Naive thymus-derived CD4-positive, alpha-beta T cell (primary cell): ENCODE measurements at regions not wholly inside any gene's neighbourhood (a gene's known extent, or its start where the extent isn't known, plus 50 kb on each side); places are given as distances from the start of the nearest gene placed in this dataset.

Source experiments
- ATAC-seq: fragments of 150-1000 bp; cut with Tn5 transposase; 2 replicates; pipeline ENCODE4 v1.10.0; 2021; ENCODE audit warnings: mild to moderate bottlenecking, moderate library complexity
- CTCF ChIA-PET: fragments of 350-600 bp; sonication (Branson Sonifier 250); formaldehyde crosslinking; loops from one replicate; lab custom pipeline; 2021; ENCODE audit warnings: antibody characterized with exemption; lab: Charles Lee
- POLR2A ChIA-PET: fragments of 350-600 bp; sonication (Branson Sonifier 250); formaldehyde crosslinking; loops from one replicate; lab custom pipeline; 2021; ENCODE audit warnings: antibody characterized with exemption, inconsistent platforms; lab: Charles Lee
- DNase-seq, 9 donors: peaks; one replicate each; pipeline versions ENCODE4 v3.0.0 to v3.0.0-alpha.2; 2020 to 2022; ENCODE audit warnings: mixed read lengths in 1 of 9
- H3K27ac ChIP-seq: one replicate; pipeline ENCODE4 v1.7.0; 2013; ENCODE audit warnings: mild to moderate bottlenecking, low read depth, low read length, moderate library complexity
- H3K27me3 ChIP-seq, 2 donors: one replicate each; pipeline ENCODE4 v1.7.0; 2013; ENCODE audit warnings: low read length in 2 of 2, mild to moderate bottlenecking in 2 of 2, moderate library complexity in 2 of 2; ENCODE audit not compliant: control insufficient read depth in 2 of 2, insufficient read depth in 2 of 2
- H3K36me3 ChIP-seq, 3 experiments: 1 replicate in 2 of 3; 2 replicates in 1 of 3; pipeline ENCODE4 v1.7.0; 2013; ENCODE audit warnings: low read length in 3 of 3, mild to moderate bottlenecking in 3 of 3, moderate library complexity in 1 of 3; ENCODE audit not compliant: insufficient read depth in 3 of 3, control insufficient read depth in 2 of 3
- H3K4me1 ChIP-seq, 2 donors: one replicate each; pipeline ENCODE4 v1.7.0; 2013; ENCODE audit warnings: low read length in 2 of 2, mild to moderate bottlenecking in 2 of 2, moderate library complexity in 1 of 2; ENCODE audit not compliant: control insufficient read depth in 2 of 2, insufficient read depth in 2 of 2
- H3K4me3 ChIP-seq: 2 replicates; pipeline ENCODE4 v1.7.0; 2013; ENCODE audit warnings: mild to moderate bottlenecking, low read length
- H3K9me3 ChIP-seq, 3 experiments: 1 replicate in 2 of 3; 2 replicates in 1 of 3; pipeline ENCODE4 v1.7.0; 2013; ENCODE audit warnings: low read length in 3 of 3; ENCODE audit not compliant: control insufficient read depth in 2 of 3
- H3K27ac Mint-ChIP-seq, 9 donors: one replicate each; pipeline ENCODE4 v1.8.0; 2020 to 2022; ENCODE audit warnings: mixed read lengths in 9 of 9, mild to moderate bottlenecking in 8 of 9, moderate library complexity in 5 of 9, inconsistent platforms in 2 of 9
- H3K27me3 Mint-ChIP-seq, 5 donors: one replicate each; pipeline ENCODE4 v1.8.0; 2021 to 2022; ENCODE audit warnings: mixed read lengths in 5 of 5, mild to moderate bottlenecking in 1 of 5
- H3K36me3 Mint-ChIP-seq, 5 donors: one replicate each; pipeline ENCODE4 v1.8.0; 2020 to 2022; ENCODE audit warnings: mixed read lengths in 5 of 5, mild to moderate bottlenecking in 3 of 5, inconsistent platforms in 1 of 5
- H3K4me1 Mint-ChIP-seq, 7 donors: one replicate each; pipeline ENCODE4 v1.8.0; 2020 to 2022; ENCODE audit warnings: mixed read lengths in 7 of 7, mild to moderate bottlenecking in 3 of 7, inconsistent platforms in 1 of 7
- H3K4me3 Mint-ChIP-seq, 10 donors: one replicate each; pipeline ENCODE4 v1.8.0; 2020 to 2022; ENCODE audit warnings: mild to moderate bottlenecking in 10 of 10, mixed read lengths in 10 of 10, moderate library complexity in 6 of 10, inconsistent platforms in 2 of 10
- H3K9me3 Mint-ChIP-seq, 11 donors: one replicate each; pipeline ENCODE4 v1.8.0; 2020 to 2022; ENCODE audit warnings: mixed read lengths in 11 of 11, mild to moderate bottlenecking in 4 of 11, inconsistent platforms in 1 of 11, moderate library complexity in 1 of 11
- intact Hi-C, 2 donors: fragments of 100-400 bp; cut with micrococcal nuclease; formaldehyde crosslinking; loops; one replicate each; pipeline ENCODE4 v1.15.1; 2023

DNA sequence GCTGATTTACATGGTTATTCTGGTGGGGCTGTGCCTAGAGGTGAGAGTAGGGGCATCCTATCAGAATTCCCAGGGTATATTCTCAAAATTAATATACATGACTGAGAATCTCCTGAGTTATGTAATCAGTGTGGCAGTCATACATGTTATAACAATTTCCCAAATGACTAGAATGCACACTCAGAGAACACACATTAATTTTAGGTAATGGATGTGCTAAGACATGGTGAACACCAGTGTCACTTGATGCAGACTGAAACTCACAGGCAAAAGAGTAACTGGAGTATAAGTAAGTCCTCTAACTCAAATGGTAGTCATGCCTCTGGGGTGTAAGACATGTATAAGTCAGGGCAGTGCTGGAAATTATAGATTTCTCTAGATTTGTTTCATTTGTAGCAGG, 1198.4 kb upstream of the CITED2 start:
- peaks cover 0 to 21% (median 0%) of the 10 kb centered on the region in 7 donors for H3K4me1 Mint-ChIP-seq
- no peak for ATAC-seq
- no peaks in the 10 kb centered on the region for H3K4me1 ChIP-seq
- no peaks in the 10 kb centered on the region for H3K9me3 Mint-ChIP-seq
- peaks cover 0 to 8% (median 6%) of the 10 kb centered on the region in 5 donors for H3K27me3 Mint-ChIP-seq
- H3K4me3 Mint-ChIP-seq: no peak overlapping the region
- no peak overlapping the region for H3K4me3 ChIP-seq
- no peak overlapping the region for H3K27ac ChIP-seq
- H3K27me3 ChIP-seq: no peaks in the 10 kb centered on the region
- no peaks in the 10 kb centered on the region for H3K36me3 ChIP-seq
- DNase-seq: no peak
- H3K27ac Mint-ChIP-seq: no peak overlapping the region
- H3K9me3 ChIP-seq: no peaks in the 10 kb centered on the region
- H3K36me3 Mint-ChIP-seq: peaks cover 0 to 4% (median 0%) of the 10 kb centered on the region in 5 donors
- intact Hi-C loops: no loop called here
- CTCF ChIA-PET: interaction anchor here (1.2 kb wide), 1 partner anchor 29 kb away, joined by 3 read pairs; no protein-coding TSS in a partner anchor
- POLR2A ChIA-PET: no interaction called here

DNA sequence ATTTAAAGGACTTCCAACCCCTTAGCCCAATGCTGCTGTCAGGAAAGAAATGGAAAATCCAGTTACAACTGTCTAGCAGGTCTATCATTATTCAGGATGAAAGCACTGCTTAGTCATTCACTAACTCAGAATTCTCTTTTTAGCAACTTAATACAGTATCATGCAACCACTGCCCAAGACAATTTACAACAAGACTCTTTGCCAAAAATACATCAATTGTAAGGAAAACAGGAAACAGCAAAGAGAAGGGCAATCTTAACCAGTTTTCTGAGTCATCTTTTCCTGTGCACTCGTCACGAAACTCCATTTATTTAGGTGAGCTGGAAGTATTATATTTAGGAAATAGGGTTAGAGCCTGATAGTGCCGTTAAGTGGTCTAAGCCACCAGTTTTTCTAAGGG, 1197.7 kb upstream of the CITED2 start:
- H3K27me3 Mint-ChIP-seq: peaks cover 0 to 13% (median 6%) of the 10 kb centered on the region in 5 donors
- ChIA-PET CTCF (interaction anchor here (1.2 kb wide), 1 partner anchor 30 kb away, joined by 3 read pairs; no protein-coding TSS in a partner anchor), POLR2A (no interaction called here)
- intact Hi-C loops: no loop called here
- no peak overlapping the region for H3K27ac Mint-ChIP-seq
- H3K4me1 Mint-ChIP-seq: peaks cover 0 to 21% (median 0%) of the 10 kb centered on the region in 7 donors
- no peaks in the 10 kb centered on the region for H3K9me3 Mint-ChIP-seq
- Histone ChIP-seq H3K4me3 (no peak overlapping the region), H3K36me3 (no peaks in the 10 kb centered on the region), H3K4me1 (no peaks in the 10 kb centered on the region), H3K9me3 (no peaks in the 10 kb centered on the region), H3K27me3 (no peaks in the 10 kb centered on the region), H3K27ac (no peak overlapping the region)
- peaks cover 0 to 4% (median 0%) of the 10 kb centered on the region in 5 donors for H3K36me3 Mint-ChIP-seq
- ATAC-seq (no peak), DNase-seq (no peak)
- H3K4me3 Mint-ChIP-seq: no peak overlapping the region

DNA sequence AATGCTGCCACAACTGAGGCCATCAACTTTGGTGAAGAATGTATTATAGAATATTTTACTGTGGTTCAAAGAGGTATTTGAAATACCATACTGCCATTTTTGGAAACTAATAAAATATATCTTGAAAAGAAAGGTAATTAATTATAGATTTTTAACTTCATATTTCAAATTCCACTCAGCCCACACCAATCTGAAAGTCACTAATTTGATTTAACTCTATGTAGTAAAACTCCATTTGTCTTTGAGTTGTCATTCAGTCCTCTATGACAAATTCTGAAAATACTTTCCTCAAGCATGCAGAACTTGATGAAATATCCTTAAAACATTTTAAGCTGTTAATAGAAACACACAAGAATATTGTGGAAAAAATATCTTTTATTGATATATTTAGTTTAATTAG, 1196.7 kb upstream of the CITED2 start:
- DNase-seq: no peak
- ChIA-PET POLR2A (interaction anchor here (0.7 kb wide), 1 partner anchor 1199 kb away, joined by 4 read pairs; no protein-coding TSS in a partner anchor), CTCF (no interaction called here)
- ATAC-seq: no peak
- Mint-ChIP-seq H3K36me3 (peaks cover 0 to 1% (median 0%) of the 10 kb centered on the region in 5 donors), H3K27ac (no peak overlapping the region), H3K4me3 (no peak overlapping the region), H3K9me3 (no peaks in the 10 kb centered on the region), H3K4me1 (peaks cover 0 to 21% (median 0%) of the 10 kb centered on the region in 7 donors), H3K27me3 (peaks cover 0 to 9% (median 3%) of the 10 kb centered on the region in 5 donors)
- no peaks in the 10 kb centered on the region for H3K4me1 ChIP-seq
- H3K9me3 ChIP-seq: no peaks in the 10 kb centered on the region
- no peaks in the 10 kb centered on the region for H3K27me3 ChIP-seq
- H3K36me3 ChIP-seq: no peaks in the 10 kb centered on the region
- intact Hi-C loops: no loop called here
- H3K27ac ChIP-seq: no peak overlapping the region
- H3K4me3 ChIP-seq: no peak overlapping the region

DNA sequence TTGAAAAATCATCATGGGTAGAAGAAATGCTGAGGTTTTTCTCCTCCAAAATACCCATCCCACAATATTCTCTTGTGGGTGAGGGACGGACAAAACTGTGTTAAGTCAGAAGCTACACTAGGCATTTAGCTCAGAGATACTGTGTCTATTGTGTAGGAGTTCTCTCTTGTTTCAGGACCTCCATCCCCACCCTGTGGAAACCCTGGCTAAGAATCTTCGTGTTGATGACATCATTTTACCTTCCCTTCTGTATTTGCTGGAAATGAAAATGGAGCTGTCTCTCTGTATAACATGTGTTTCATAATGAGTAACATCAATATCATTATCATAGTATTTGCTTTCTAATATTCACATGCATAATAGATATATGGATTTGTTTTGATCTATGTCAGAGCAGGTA, 1193.0 kb upstream of the CITED2 start:
- CTCF ChIA-PET: no interaction called here
- no peak overlapping the region for H3K27ac Mint-ChIP-seq
- Histone ChIP-seq H3K9me3 (no peaks in the 10 kb centered on the region), H3K27me3 (no peaks in the 10 kb centered on the region), H3K4me1 (no peaks in the 10 kb centered on the region), H3K4me3 (no peak overlapping the region), H3K36me3 (no peaks in the 10 kb centered on the region), H3K27ac (no peak overlapping the region)
- peaks cover 0 to 1% (median 0%) of the 10 kb centered on the region in 5 donors for H3K36me3 Mint-ChIP-seq
- peaks cover 0 to 2% (median 0%) of the 10 kb centered on the region in 11 donors for H3K9me3 Mint-ChIP-seq
- peaks cover 0 to 9% (median 7%) of the 10 kb centered on the region in 5 donors for H3K27me3 Mint-ChIP-seq
- ATAC-seq (no peak), DNase-seq (no peak)
- H3K4me1 Mint-ChIP-seq: peaks cover 0 to 10% (median 0%) of the 10 kb centered on the region in 7 donors
- intact Hi-C loops: no loop called here
- no peak overlapping the region for H3K4me3 Mint-ChIP-seq
- POLR2A ChIA-PET: no interaction called here

DNA sequence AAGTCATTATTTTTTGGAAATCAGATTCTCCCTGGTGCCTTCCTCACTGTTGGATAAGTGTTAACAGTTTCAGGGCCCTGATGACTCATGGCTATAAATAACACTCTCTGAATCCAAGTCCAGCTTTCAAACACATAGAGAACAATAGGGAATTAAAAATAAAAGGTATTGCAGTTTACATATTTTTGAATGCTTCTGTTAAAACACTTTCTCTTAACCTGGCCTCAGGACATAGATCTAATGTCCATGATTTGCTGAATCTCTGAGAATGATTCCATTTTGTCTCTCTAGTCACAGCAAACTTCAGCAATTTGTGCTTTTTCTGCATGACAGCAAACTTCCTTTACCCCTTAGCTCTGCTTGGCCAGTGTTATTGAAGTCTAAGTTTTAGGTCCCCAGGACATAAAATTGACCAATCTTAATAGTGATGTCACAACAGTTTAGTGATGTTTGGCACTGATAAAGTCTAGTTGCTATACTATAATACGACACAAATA, 1192.4 kb upstream of the CITED2 start:
- H3K27me3 Mint-ChIP-seq: peaks cover 0 to 9% (median 7%) of the 10 kb centered on the region in 5 donors
- CTCF ChIA-PET: no interaction called here
- ATAC-seq (no peak), DNase-seq (no peak)
- H3K9me3 ChIP-seq: no peaks in the 10 kb centered on the region
- POLR2A ChIA-PET: no interaction called here
- H3K4me1 ChIP-seq: no peaks in the 10 kb centered on the region
- no peak overlapping the region for H3K27ac ChIP-seq
- peaks cover 0 to 1% (median 0%) of the 10 kb centered on the region in 5 donors for H3K36me3 Mint-ChIP-seq
- H3K4me3 ChIP-seq: no peak overlapping the region
- H3K9me3 Mint-ChIP-seq: peaks cover 0 to 2% (median 0%) of the 10 kb centered on the region in 11 donors
- no peaks in the 10 kb centered on the region for H3K27me3 ChIP-seq
- H3K4me1 Mint-ChIP-seq: peaks cover 0 to 4% (median 0%) of the 10 kb centered on the region in 7 donors
- intact Hi-C loops: no loop called here
- H3K4me3 Mint-ChIP-seq: no peak overlapping the region
- no peak overlapping the region for H3K27ac Mint-ChIP-seq
- no peaks in the 10 kb centered on the region for H3K36me3 ChIP-seq

DNA sequence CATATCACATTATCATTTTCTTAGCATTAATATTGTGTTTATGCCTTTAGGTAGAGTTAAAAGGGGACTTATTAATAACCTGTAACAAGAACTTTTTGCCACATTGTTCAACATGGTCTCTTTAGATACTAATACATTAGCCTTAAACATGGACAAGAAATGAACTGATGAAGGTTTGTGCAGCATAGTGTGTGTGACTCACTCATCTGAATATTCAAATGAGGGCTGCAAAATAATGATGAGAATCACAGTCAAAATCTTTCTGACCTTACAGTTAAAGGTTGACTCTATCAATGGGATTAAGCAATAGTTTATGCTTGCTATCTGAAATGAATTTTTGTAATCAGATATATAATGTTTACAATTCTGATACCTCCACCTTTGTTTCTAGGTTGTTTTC, 1189.3 kb upstream of the CITED2 start:
- Mint-ChIP-seq H3K4me3 (no peak overlapping the region), H3K4me1 (no peaks in the 10 kb centered on the region), H3K36me3 (peaks cover 0 to 1% (median 0%) of the 10 kb centered on the region in 5 donors), H3K9me3 (peaks cover 0 to 2% (median 0%) of the 10 kb centered on the region in 11 donors), H3K27ac (no peak overlapping the region), H3K27me3 (peaks cover 0 to 6% (median 5%) of the 10 kb centered on the region in 5 donors)
- Histone ChIP-seq H3K4me3 (no peak overlapping the region), H3K36me3 (no peaks in the 10 kb centered on the region), H3K9me3 (no peaks in the 10 kb centered on the region), H3K4me1 (no peaks in the 10 kb centered on the region), H3K27me3 (no peaks in the 10 kb centered on the region), H3K27ac (no peak overlapping the region)
- ChIA-PET POLR2A (no interaction called here), CTCF (no interaction called here)
- intact Hi-C loops: no loop called here
- DNase-seq: no peak
- ATAC-seq: no peak

DNA sequence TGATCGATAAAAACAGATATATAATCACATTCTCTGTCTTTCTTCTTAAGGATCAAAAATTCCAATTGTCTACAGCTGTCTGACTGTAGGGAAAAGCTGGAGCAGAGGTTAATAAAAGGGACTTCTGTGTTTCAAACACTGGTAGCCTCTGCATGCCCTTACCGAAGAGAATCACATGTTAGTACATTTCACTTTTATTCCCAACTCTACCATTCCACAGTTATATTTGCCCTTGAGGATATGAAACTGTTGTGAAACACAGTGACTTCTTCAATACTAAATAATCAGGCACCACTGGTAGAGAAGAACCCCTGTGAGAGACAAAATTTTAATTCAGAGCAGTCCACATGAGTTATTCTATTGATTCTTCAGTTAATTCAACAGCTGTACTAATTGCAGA, 1187.3 kb upstream of the CITED2 start:
- ATAC-seq: no peak
- ChIA-PET CTCF (no interaction called here), POLR2A (no interaction called here)
- H3K9me3 Mint-ChIP-seq: peaks cover 0 to 2% (median 0%) of the 10 kb centered on the region in 11 donors
- DNase-seq: no peak
- H3K36me3 Mint-ChIP-seq: no peaks in the 10 kb centered on the region
- no peak overlapping the region for H3K4me3 Mint-ChIP-seq
- peaks cover 0 to 6% (median 0%) of the 10 kb centered on the region in 5 donors for H3K27me3 Mint-ChIP-seq
- Histone ChIP-seq H3K27ac (no peak overlapping the region), H3K36me3 (no peaks in the 10 kb centered on the region), H3K9me3 (no peaks in the 10 kb centered on the region), H3K4me1 (no peaks in the 10 kb centered on the region), H3K4me3 (no peak overlapping the region), H3K27me3 (no peaks in the 10 kb centered on the region)
- H3K4me1 Mint-ChIP-seq: no peaks in the 10 kb centered on the region
- intact Hi-C loops: no loop called here
- no peak overlapping the region for H3K27ac Mint-ChIP-seq
